ENCODE measurements at regions not wholly inside any gene's neighbourhood (a gene's known extent, or its start where the extent isn't known, plus 50 kb on each side); places are given as distances from the start of the nearest gene placed in this dataset.

- TF ChIP-seq, protein P1, sequence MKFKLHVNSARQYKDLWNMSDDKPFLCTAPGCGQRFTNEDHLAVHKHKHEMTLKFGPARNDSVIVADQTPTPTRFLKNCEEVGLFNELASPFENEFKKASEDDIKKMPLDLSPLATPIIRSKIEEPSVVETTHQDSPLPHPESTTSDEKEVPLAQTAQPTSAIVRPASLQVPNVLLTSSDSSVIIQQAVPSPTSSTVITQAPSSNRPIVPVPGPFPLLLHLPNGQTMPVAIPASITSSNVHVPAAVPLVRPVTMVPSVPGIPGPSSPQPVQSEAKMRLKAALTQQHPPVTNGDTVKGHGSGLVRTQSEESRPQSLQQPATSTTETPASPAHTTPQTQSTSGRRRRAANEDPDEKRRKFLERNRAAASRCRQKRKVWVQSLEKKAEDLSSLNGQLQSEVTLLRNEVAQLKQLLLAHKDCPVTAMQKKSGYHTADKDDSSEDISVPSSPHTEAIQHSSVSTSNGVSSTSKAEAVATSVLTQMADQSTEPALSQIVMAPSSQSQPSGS (CRISPR knock-in tag; IDR thresholded peaks at IDR 0.05; ENCODE audit: borderline replicate concordance, low read depth), result no peak
- TF ChIP-seq ATF6 (CRISPR knock-in tag; IDR thresholded peaks at IDR 0.05), result no peak
- TF ChIP-seq KAT7 (CRISPR knock-in tag; IDR thresholded peaks at IDR 0.05; ENCODE audit: borderline replicate concordance), result no peak
- TF ChIP-seq ZNF512 (CRISPR knock-in tag; IDR thresholded peaks at IDR 0.05; ENCODE audit: borderline replicate concordance), result no peak
- TF ChIP-seq SOX15 (CRISPR knock-in tag; IDR thresholded peaks at IDR 0.05), result no peak
- no peak for TF ChIP-seq OVOL2 (CRISPR knock-in tag; IDR thresholded peaks at IDR 0.05; ENCODE audit: borderline replicate concordance)
- no peak for TF ChIP-seq ESRRA (CRISPR knock-in tag; IDR thresholded peaks at IDR 0.05; ENCODE audit: borderline replicate concordance)
Measured at GRCh38 chr1:147815503-147815902, 55.1 kb upstream of the GJA5 start (continued).

- Mint-ChIP-seq H3K27me3 (ENCODE audit: low read depth) (no peaks in the 10 kb centered on the region), H3K4me3 (no peak overlapping the region), H3K4me1 (peaks cover 2% of the 10 kb centered on the region; the same call in 1 of the 2 replicates), H3K27ac (no peak overlapping the region), H3K36me3 (no peaks in the 10 kb centered on the region), H3K9me3 (no peaks in the 10 kb centered on the region)
- ATAC-seq, result no peak
- ChIA-PET POLR2A (no interaction called here), CTCF (no interaction called here)
- no peak for DNase-seq (ENCODE audit: low spot score)
- TF ChIP-seq EMX1 (CRISPR knock-in tag; IDR thresholded peaks at IDR 0.05), result no peak
- no peak for TF ChIP-seq JUN (CRISPR knock-in tag; IDR thresholded peaks at IDR 0.05)
- TF ChIP-seq AR (CRISPR knock-in tag; IDR thresholded peaks at IDR 0.05), result no peak
- no peak for TF ChIP-seq ZNF512 (CRISPR knock-in tag; IDR thresholded peaks at IDR 0.05; ENCODE audit: borderline replicate concordance)
- no peak for TF ChIP-seq ZNF423 (CRISPR knock-in tag; IDR thresholded peaks at IDR 0.05)
- TF ChIP-seq, protein P2, sequence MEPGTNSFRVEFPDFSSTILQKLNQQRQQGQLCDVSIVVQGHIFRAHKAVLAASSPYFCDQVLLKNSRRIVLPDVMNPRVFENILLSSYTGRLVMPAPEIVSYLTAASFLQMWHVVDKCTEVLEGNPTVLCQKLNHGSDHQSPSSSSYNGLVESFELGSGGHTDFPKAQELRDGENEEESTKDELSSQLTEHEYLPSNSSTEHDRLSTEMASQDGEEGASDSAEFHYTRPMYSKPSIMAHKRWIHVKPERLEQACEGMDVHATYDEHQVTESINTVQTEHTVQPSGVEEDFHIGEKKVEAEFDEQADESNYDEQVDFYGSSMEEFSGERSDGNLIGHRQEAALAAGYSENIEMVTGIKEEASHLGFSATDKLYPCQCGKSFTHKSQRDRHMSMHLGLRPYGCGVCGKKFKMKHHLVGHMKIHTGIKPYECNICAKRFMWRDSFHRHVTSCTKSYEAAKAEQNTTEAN (CRISPR knock-in tag; IDR thresholded peaks at IDR 0.05), result no peak
- no peak for TF ChIP-seq HMGA2 (CRISPR knock-in tag; IDR thresholded peaks at IDR 0.05)
- TF ChIP-seq, protein P3, sequence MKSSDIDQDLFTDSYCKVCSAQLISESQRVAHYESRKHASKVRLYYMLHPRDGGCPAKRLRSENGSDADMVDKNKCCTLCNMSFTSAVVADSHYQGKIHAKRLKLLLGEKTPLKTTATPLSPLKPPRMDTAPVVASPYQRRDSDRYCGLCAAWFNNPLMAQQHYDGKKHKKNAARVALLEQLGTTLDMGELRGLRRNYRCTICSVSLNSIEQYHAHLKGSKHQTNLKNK (CRISPR knock-in tag; IDR thresholded peaks at IDR 0.05), result no peak
- no peak for TF ChIP-seq ZNF232 (CRISPR knock-in tag; IDR thresholded peaks at IDR 0.05)
- TF ChIP-seq NR3C1 (CRISPR knock-in tag; conservative IDR thresholded peaks at IDR 0.05; ENCODE audit: low read depth), result no peak
- no peak for TF ChIP-seq RELA (CRISPR knock-in tag; IDR thresholded peaks at IDR 0.05; ENCODE audit: borderline replicate concordance)
- TF ChIP-seq, protein P4, sequence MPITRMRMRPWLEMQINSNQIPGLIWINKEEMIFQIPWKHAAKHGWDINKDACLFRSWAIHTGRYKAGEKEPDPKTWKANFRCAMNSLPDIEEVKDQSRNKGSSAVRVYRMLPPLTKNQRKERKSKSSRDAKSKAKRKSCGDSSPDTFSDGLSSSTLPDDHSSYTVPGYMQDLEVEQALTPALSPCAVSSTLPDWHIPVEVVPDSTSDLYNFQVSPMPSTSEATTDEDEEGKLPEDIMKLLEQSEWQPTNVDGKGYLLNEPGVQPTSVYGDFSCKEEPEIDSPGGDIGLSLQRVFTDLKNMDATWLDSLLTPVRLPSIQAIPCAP (CRISPR knock-in tag; IDR thresholded peaks at IDR 0.05), result no peak
- no peak for TF ChIP-seq ARID4B (CRISPR knock-in tag; IDR thresholded peaks at IDR 0.05; ENCODE audit: borderline replicate concordance)
- no peak for TF ChIP-seq TEAD4 (CRISPR knock-in tag; IDR thresholded peaks at IDR 0.05)
Measured at GRCh38 chr1:147820761-147821297, 60.4 kb upstream of the GJA5 start.
